GM19395 (cell line): ENCODE measurements at regions not wholly inside any gene's neighbourhood (a gene's known extent, or its start where the extent isn't known, plus 50 kb on each side); places are given as distances from the start of the nearest gene placed in this dataset.
"Not testable (repeated sequence)": the region's sequence is repeated elsewhere in the genome, so short reads cannot be mapped to it uniquely, and the experiment has no call there.

Experiments
- ATAC-seq: cut with Tn5 transposase; IDR thresholded peaks from one replicate; pipeline ENCODE4 v1.9.1; 2021; ENCODE audit warnings: mild to moderate bottlenecking, moderate library complexity; ENCODE audit not compliant: unreplicated experiment

DNA sequence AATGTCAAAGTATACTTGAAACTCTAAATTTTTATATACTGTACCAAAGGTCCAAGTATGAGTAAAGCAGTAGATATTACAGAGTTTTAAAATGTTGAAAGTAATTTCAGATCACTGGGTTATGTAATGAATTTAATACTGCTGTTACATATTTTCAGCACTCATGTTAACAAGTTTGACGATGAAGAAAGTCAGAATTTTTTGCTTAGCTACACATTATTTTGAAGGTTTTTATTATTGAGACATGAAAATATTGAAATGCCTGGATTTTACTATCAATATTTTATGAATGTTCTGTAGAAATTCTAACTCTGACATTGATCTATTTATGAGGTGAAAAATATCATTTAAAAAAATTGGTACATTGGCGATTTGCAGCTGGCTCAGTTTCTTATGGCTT, 1030.3 kb downstream of the FSCB start:
- no peak for ATAC-seq

DNA sequence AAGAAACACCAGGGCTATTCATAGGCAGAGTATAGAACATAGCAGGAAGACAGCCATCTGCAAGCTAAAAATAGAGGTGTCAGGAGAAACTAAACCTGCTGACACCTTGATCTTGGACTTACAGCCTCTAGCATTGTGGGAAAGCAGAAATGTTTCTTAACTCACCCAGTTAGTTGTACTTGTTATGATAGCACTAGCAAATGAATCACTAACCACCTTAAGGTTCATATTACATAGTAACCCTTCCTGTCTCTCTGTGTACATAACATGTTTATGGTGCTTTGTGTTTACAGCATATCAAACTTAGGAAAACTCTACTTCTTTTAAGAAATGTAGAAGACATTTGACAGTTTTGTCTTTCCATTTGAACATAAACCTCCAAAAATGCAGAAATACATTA, 1031.3 kb downstream of the FSCB start:
- ATAC-seq: no peak

DNA sequence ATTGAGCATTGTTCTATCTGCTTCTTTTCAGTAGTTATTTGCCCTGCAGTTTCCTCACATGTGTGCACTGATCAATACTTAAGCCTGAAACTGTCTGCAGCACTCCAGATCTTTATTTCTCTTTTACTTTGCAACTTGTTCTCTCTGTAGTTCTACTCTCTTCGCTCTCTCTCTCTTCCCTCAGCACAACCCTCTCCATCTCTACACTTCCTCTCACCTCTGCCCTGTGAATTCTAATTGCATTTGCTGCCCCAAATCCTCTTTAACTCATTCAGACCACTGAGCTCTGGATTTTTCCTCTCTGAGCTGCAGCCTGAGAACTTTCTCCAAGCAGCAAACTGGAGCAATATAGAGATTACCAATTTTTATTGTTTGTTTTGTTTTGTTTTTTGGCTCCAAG, 1035.5 kb downstream of the FSCB start:
- no peak for ATAC-seq

DNA sequence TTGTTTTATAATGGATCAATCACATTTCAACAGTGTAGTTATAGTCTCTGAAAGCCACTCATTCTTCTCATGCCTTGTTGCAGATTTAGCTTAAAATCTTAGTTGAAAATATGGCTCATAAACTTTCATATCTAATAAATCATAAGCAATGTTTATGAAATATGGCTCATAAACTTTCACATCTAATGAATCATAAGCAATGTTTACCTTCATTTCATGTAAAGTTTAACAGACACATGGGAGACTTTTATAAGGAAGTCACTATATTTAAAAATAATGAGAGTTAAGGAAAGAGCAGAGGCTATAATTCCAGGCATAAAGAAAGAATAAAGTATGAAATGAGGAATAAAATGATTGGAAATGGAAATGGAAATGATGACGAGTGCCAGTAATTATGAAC, 1042.1 kb downstream of the FSCB start:
- no peak for ATAC-seq

DNA sequence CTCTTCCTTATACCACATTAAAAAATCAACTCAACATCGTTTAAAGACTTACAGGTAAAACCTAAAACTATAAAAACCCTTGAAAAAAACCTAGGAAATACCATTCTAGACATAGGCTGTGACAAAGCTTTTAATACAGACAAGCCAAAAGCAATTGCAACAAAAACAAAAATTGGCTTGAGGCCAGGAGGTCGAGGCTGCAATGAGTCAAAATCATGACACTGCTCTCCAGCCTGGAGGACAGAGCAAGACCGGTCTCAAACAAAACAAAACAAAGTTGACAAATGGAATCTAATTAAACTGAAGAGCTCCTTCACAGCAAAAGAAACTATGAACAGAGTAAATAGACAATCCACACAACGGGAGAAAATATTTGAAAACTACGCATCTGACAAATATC, 1057.8 kb downstream of the FSCB start:
- ATAC-seq: no peak

DNA sequence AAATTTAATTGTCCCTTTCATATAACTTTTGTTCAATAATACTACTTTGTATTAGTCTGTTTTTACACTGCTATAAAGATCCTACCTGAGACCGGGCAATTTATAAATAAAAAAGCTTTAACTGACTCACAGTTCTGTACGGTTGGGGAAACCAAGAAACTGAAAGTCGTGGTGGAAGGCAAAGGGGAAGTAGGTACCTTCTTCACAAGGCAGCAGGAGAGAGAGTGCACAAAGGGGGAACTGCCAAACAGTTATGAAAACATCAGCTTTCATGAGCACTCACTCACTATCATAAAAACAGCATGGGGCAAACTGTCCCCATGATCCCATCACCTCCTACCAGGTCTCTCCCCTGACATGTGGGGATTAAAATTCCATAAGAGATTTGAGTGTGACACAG, 1069.0 kb downstream of the FSCB start:
- no peak for ATAC-seq

DNA sequence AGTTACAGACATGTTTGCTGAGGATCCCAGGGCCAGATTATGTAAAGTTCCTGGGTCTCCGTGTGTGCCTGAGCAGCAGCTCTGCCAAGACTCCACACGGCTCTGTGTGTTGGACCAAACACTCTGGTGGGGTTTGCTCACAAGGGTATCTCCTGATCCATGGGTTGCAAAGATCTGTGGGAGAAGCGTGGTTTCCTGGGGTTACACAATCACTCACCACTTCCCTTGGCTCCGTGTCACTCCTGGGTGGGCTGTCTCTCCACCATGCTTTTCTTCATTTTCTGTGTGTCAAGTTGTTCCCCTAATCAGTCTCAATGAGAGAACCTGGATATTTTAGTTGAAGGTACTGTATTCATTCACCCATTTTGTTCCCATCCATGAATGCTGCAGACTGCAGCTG, 1088.8 kb downstream of the FSCB start:
- ATAC-seq: no peak

DNA sequence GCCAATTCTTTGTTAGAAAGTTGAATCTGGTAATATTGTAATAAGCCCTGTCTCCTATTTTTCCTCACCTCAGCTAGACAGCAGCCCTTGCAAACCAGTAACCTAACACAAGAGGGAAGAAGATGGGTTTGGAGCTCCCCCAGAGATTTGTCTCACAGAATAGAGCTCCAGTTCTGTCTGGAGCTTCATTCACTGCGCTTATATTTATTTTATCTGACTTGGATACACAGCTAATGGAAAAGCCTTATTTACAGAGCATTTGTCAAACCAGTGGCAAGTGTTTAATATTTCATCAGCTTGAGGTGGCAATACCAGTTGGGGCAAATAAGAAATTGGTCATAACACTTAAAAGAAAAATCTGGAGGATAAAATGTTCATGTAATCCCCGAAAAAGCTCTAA, 1094.0 kb downstream of the FSCB start:
- ATAC-seq: no peak

DNA sequence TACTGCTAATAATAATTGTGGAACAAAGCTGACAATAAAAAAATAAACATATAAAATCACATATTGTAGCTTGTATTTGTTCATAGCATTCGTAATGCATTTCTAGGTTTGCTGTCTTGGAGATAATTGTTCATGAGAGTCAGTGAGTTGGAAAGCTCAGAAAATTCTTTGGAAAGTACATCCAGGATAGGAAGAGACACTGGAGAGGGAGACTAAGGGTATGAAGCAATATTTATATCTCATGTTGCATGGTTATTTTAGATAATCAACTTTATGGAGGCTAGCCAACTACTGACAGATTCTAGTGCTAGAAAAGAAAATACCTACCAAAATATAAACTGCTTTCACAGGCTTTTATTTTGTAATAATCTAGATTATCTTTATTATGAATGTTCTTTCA, 1095.2 kb downstream of the FSCB start:
- ATAC-seq: no peak

DNA sequence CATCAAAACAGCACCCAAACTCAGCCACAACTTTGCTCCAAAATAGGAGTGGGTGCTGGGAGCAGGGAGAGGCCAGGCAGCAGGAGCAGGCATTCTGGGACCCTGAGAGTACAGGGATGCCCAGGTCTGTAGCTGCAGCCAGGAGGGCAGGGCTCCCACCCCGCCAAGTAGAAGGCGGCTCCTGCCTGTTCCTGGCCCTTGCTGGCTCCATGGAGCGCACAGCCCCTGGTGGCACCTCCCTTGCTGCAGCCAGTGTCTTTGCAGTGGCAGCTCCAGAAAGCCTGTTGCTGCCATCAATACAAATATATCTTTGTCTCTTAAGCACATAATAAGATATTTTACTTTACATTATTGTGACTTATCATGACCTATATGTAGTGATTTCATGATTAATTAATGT, 1096.5 kb downstream of the FSCB start:
- no peak for ATAC-seq

DNA sequence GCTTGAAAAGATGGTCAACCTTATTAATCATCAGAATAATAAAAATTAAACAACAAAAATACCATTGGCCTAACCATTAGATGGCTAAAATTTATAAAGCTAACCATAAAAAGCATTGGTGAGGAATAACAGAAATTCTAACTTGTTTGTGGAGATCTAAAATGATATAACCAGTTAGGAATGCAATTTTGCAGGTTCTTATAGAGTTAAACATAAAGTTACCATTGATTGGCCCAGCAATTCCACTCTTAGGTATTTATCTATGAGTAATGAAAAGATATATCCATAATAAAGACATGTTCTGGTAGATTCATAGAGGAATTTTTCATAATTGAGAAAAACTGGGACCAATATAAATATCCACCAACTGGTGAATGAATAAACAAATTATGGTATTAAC, 1098.6 kb downstream of the FSCB start:
- no peak for ATAC-seq

DNA sequence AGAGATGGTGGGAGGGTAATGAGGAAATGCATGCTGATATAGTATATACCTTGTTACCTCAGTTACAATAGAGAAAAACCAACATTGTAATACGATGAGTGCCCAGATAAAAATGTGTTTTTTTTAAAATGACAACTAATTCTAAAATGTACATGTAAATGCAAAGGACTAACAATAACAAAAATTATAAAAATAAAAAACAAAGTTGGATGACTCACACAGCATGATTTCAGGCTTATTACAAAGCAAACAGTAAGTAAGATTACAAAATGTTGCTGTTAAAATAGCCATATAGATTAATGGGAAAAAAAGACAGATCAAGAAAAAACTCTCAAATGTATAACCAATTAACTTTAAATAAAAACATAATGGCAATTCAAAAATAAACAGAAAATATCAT, 1099.4 kb downstream of the FSCB start:
- ATAC-seq: no peak

DNA sequence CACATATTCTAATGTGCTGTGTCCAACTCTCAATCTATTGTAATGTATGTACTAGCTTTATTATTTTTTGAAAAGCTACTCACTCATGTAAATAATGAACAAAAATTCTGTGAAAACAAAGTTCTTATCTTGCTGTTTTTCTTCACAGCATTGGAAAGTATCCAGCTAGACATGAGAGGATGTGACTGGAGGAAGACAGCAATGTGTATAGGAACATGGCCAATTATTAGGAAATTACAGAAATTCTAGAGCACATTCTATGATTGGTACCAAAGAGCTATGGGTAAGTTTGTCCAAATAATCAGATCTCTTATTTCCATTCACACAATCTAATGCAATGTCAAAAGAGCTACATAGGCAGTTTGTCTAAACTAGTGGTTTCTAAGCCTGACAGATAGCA, 1100.2 kb downstream of the FSCB start:
- no peak for ATAC-seq

DNA sequence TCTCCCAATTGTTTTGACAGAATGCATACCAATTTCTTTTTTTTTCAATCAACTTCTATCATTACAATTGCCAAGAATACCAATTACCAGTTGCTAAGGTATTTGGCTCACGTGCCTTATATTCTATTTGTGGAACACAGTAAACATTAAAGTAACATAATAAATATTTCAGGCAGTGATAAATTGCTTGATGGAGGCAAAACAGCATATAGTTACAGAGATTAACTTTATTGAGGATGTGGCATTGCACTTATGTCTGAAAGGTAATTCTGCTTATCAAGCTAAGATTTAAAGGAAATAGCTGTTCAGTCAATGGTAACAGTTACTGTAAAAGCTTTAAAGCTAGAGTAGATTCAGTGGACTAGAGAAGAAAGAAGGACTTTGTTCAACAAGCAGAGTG, 1107.8 kb downstream of the FSCB start:
- no peak for ATAC-seq

DNA sequence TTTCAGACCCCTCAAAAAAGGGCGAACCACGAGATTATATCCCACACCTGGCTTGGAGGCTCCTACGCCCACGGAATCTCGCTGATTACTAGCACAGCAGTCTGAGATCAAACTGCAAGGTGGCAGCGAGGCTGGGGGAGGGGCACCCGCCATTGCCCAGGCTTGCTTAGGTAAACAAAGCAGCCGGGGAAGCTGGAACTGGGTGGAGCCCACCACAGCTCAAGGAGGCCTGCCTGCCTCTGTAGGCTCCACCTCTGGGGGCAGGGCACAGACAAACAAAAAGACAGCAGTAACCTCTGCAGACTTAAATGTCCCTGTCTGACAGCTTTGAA, 1136.6 kb downstream of the FSCB start:
- ATAC-seq: not testable (repeated sequence)

DNA sequence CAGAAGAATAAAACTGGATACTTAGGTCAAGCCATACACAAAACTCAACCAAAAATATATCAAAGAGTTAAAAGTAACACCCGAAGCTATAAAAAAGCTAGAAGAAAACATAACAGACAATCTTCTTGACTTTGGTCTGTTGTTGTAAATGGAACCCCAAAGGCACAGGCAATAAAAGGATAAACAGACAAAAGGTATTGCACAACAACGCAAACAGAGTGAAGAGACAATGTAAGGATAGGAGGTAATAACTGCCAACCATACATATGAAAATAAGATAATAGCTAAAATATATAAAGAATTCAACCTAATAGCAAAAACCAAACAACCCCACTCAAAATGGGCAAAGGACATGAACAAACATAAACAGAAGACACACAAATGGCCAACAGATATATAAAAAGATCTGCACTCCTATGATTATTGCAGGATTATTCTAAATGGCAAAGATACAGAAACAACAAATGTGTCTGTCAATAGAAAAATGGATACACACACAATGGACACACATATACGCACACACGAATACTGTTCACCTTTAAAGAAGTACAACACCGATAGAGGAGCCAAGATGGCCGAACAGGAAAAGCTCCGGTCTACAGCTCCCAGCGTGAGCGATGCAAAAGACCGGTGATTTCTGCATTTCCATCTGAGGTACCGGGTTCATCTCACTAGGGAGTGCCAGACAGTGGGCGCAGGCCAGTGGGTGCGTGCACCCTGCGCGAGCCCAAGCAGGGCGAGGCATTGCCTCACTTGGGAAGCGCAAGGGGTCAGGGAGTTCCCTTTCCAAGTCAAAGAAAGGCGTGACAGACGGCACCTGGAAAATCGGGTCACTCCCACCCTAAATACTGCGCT, 1137.1 kb downstream of the FSCB start:
- ATAC-seq: no peak

DNA sequence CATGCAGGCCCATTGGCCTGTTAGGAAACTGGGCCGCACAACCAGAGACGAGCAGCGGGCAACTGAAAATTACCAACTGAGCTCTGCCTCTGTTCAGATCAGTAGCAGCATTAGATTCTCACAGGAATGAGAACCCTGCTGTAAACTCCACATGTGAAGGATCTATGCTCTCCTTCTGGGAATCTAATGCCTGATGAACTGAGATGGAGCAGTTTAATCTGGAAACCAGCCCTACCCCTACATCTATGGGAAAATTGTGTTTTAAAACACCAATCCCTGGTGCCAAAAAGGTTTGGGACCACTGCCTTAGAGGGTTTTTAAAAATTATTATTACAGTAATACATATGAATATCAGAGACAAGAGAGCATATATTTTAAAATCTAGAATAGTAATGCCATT, 1144.5 kb downstream of the FSCB start:
- no peak for ATAC-seq

DNA sequence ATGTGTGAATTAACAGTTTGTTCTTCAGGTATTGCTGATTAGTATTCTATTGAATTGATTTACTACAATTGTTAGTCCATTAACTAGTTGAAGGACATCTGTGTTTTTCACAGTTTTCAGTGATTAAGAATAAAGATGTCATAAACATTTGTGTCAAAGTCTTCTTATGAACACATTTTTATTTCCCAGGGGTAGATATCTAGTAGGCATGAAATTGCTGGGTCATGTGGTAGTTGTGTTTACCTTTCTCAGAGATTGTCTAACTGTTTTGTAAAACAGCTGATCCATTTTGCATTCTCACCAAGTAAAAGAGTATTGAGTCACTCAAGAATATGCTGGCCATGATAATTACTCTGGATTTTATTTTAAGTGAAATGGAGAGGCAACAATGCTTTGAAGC, 1145.3 kb downstream of the FSCB start:
- ATAC-seq: no peak

DNA sequence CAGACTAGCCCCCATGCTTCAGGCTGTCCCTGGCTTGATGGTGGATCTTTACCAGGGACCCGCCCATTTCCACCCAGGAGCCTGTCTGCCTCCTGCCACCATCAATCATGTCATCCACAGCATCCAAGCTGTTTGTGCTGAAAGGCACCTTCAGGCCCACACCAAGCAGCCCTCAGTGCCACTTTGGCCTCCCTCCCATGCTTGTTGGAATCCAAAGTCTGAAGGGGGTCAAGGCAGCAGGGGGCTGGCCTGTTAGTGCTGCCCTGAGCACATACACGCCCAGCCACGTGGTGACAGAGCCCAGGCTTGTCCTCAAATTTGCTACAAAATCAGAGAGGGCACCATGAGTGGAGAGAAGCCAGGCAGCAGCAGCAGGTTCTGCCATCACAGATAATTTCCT, 1146.8 kb downstream of the FSCB start:
- ATAC-seq: no peak

DNA sequence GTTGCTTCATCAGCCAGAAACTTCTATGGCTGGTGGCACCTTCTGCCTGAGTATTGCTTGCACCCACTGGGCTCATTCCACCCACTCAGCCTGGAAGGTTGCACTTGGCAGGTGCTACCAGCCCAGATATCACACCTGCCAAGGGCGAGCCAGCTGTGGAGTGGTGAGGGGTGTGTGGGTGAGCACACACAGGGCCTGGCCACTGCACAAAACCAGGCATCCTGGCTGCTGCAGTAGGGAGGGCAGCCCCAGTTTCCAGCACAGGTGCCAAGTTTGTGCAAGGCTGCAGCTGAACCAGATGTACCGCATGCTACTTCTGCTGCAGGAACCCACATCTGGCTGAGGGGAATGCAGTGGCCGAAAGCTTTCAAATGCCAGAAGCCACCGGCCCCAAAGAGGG, 1147.8 kb downstream of the FSCB start:
- ATAC-seq: no peak

DNA sequence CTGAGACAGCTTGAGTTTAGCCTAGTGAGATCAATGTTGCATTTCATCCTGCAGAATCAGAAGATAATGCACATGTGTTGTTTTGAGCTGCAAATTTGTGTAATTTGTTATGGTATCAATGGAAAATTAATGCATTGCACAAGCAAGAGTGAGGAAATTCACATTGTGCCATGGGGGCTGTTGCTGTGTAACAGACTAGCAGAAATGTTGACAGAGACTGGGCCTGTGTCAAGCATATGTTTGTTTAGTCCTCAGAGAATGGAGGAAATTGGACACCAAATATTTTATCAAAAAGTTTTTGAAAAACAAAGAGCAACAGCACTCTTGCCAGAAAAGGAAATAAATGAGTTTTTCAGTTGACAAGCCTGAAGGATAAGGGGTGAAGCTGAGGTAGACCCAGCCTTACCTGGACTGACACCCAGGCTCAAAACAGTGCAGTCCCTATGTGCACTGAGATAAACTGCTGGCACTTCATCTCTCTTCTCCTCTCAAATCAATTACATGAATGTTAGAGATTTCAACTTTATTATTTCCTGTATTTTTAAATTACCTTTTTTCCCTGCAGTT, 1150.0 kb downstream of the FSCB start:
- no peak for ATAC-seq

DNA sequence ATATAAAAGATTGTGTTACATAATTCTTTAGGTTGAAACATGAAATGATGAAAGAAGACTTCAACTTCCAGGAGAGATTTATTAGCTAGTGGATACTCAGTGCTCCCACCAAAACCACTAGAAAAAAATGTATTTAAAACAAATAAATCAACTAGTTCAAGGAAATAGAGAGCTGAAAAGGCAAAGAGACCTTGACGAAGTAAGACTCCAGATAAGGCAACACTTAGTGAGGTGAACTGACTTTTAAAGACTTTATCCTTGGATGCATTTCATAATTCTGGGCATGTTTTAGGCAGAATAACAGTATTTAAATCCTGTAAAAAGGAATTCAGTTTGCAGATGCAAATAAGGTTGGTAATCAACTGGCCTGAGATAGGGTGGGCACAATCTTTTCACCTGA, 1150.7 kb downstream of the FSCB start:
- no peak for ATAC-seq

DNA sequence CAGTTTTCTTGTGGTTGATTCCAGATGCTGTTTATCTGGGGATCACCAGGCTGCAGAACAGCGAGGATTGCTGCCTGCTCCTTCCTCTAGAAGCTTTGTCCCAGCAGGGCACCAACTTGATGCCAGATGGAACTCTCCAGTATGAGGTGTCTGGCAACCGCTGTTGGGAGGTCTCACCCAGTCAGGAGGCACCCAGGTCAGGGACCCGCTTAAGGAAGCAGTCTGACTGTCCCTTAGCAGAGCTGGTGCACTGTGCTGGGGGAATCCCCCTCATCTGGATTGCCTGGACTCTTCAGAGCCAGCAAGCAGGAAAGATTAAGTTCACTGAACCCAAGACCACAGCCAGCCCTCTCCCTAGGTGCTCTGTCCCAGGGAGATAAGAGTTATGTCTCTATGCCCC, 1165.2 kb downstream of the FSCB start:
- ATAC-seq: no peak
